H9 (cell line): ENCODE measurements at regions not wholly inside any gene's neighbourhood (a gene's known extent, or its start where the extent isn't known, plus 50 kb on each side); places are given as distances from the start of the nearest gene placed in this dataset.

ENCODE experiments used
- DNase-seq: peaks from one replicate; pipeline ENCODE4 v3.0.0-alpha.2; 2017
- H2AFZ ChIP-seq: one replicate; pipeline ENCODE4 v1.6.1; 2013; ENCODE audit warnings: mild to moderate bottlenecking, low read length, control low read depth, moderate library complexity
- H2AK5ac ChIP-seq: 2 replicates; pipeline ENCODE4 v1.6.1; 2013; ENCODE audit warnings: low read length, control low read depth, mixed read lengths; ENCODE audit not compliant: insufficient read length
- H2BK120ac ChIP-seq: one replicate; pipeline ENCODE4 v1.6.1; 2013; ENCODE audit warnings: low read depth, mild to moderate bottlenecking, low read length, control low read depth, inconsistent platforms; ENCODE audit not compliant: poor library complexity, severe bottlenecking
- H2BK12ac ChIP-seq: 2 replicates; pipeline ENCODE4 v1.6.1; 2013; ENCODE audit warnings: low read length, control low read depth, mixed read lengths, low read depth; ENCODE audit not compliant: insufficient read length
- H2BK15ac ChIP-seq: 2 replicates; pipeline ENCODE4 v1.6.1; 2013; ENCODE audit warnings: low read depth, low read length, control low read depth
- H2BK20ac ChIP-seq: one replicate; pipeline ENCODE4 v1.6.1; 2013; ENCODE audit warnings: low read depth, mild to moderate bottlenecking, low read length, control low read depth, inconsistent platforms; ENCODE audit not compliant: poor library complexity, severe bottlenecking
- H2BK5ac ChIP-seq: 2 replicates; pipeline ENCODE4 v1.6.1; 2013; ENCODE audit warnings: low read length, control low read depth, mixed read lengths; ENCODE audit not compliant: insufficient read length
- H3K14ac ChIP-seq: 2 replicates; pipeline ENCODE4 v1.6.1; 2013; ENCODE audit warnings: low read length, control low read depth; ENCODE audit not compliant: insufficient read depth
- H3K18ac ChIP-seq: 2 replicates; pipeline ENCODE4 v1.6.1; 2013; ENCODE audit warnings: low read depth, mild to moderate bottlenecking, mixed read lengths, low read length, control low read depth; ENCODE audit not compliant: insufficient read length
- H3K23ac ChIP-seq: 2 replicates; pipeline ENCODE4 v1.6.1; 2013; ENCODE audit warnings: low read length, control low read depth, mixed read lengths, low read depth; ENCODE audit not compliant: insufficient read length
- H3K23me2 ChIP-seq: 2 replicates; pipeline ENCODE4 v1.6.1; 2013; ENCODE audit warnings: low read depth, mild to moderate bottlenecking, mixed read lengths, low read length, control low read depth; ENCODE audit not compliant: insufficient read length, poor library complexity, severe bottlenecking
- H3K27ac ChIP-seq: 2 replicates; pipeline ENCODE4 v1.5.1; 2013; ENCODE audit warnings: low read length, control low read depth, mixed read lengths, low read depth; ENCODE audit not compliant: insufficient read length
- H3K27me3 ChIP-seq: 2 replicates; pipeline ENCODE4 v1.6.1; 2013; ENCODE audit warnings: low read length, control low read depth, inconsistent platforms; ENCODE audit not compliant: insufficient read depth
- H3K4ac ChIP-seq: 2 replicates; pipeline ENCODE4 v1.6.1; 2013; ENCODE audit warnings: low read depth, mild to moderate bottlenecking, control low read depth, inconsistent platforms, low read length, moderate library complexity
- H3K4me1 ChIP-seq: 2 replicates; pipeline ENCODE4 v1.6.1; 2013; ENCODE audit warnings: low read length, control low read depth, inconsistent platforms; ENCODE audit not compliant: insufficient read depth
- H3K4me2 ChIP-seq: 2 replicates; pipeline ENCODE4 v1.6.1; 2013; ENCODE audit warnings: low read length, control low read depth, mixed read lengths; ENCODE audit not compliant: insufficient read length, insufficient read depth
- H3K56ac ChIP-seq: 2 replicates; pipeline ENCODE4 v1.6.1; 2013; ENCODE audit warnings: low read depth, mild to moderate bottlenecking, mixed read lengths, low read length, control low read depth; ENCODE audit not compliant: insufficient read length
- H3K79me1 ChIP-seq: 2 replicates; pipeline ENCODE4 v1.6.1; 2013; ENCODE audit warnings: low read depth, mild to moderate bottlenecking, moderate library complexity, low read length, control low read depth, inconsistent platforms; ENCODE audit not compliant: insufficient read depth, poor library complexity, severe bottlenecking
- H3K79me2 ChIP-seq: 2 replicates; pipeline ENCODE4 v1.6.1; 2013; ENCODE audit warnings: low read length, control low read depth, inconsistent platforms; ENCODE audit not compliant: insufficient read depth
- H3K9ac ChIP-seq: 2 replicates; pipeline ENCODE4 v1.6.1; 2013; ENCODE audit warnings: low read length, control low read depth, mixed read lengths; ENCODE audit not compliant: insufficient read length; ENCODE audit errors: extremely low read depth
- H3K9me3 ChIP-seq: one replicate; pipeline ENCODE4 v1.6.1; 2013; ENCODE audit warnings: low read depth, low read length, inconsistent platforms; ENCODE audit not compliant: control insufficient read depth
- H3T11ph ChIP-seq: one replicate; pipeline ENCODE4 v1.6.1; 2013; ENCODE audit warnings: mild to moderate bottlenecking, low read length, control low read depth, inconsistent platforms
- H4K20me1 ChIP-seq: one replicate; pipeline ENCODE4 v1.6.1; 2013; ENCODE audit not compliant: control insufficient read depth, insufficient read length, insufficient read depth
- H4K5ac ChIP-seq: 2 replicates; pipeline ENCODE4 v1.6.1; 2013; ENCODE audit warnings: low read depth, mild to moderate bottlenecking, mixed read lengths, low read length, control low read depth; ENCODE audit not compliant: insufficient read length
- H4K8ac ChIP-seq: replicated peaks from 2 replicates; pipeline ENCODE4 v1.6.1; 2013; ENCODE audit warnings: low read length, control low read depth, mixed read lengths, low read depth; ENCODE audit not compliant: insufficient read length
- H4K91ac ChIP-seq: 2 replicates; pipeline ENCODE4 v1.6.1; 2013; ENCODE audit warnings: low read depth, mild to moderate bottlenecking, moderate library complexity, mixed read lengths, low read length, control low read depth; ENCODE audit not compliant: insufficient read length
- H3K27ac Mint-ChIP-seq, 3 experiments: 2 replicates in 2 of 3; 3 replicates in 1 of 3; pipeline ENCODE4 v1.8.0; 2020 to 2021; ENCODE audit warnings: mixed read lengths in 3 of 3, mild to moderate bottlenecking in 1 of 3, moderate library complexity in 1 of 3
- H3K27me3 Mint-ChIP-seq: 2 replicates; pipeline ENCODE4 v1.8.0; 2021; ENCODE audit warnings: low read depth, mild to moderate bottlenecking, moderate library complexity, mixed read lengths
- H3K36me3 Mint-ChIP-seq, 3 experiments: 2 replicates in 2 of 3; 3 replicates in 1 of 3; pipeline ENCODE4 v1.8.0; 2020 to 2021; ENCODE audit warnings: low read depth in 3 of 3, mixed read lengths in 3 of 3; ENCODE audit not compliant: insufficient read depth in 1 of 3
- H3K4me1 Mint-ChIP-seq, 2 experiments: 2 replicates each; pipeline ENCODE4 v1.8.0; 2020; ENCODE audit warnings: mixed read lengths in 2 of 2
- H3K4me3 Mint-ChIP-seq, 2 experiments: 2 replicates in 1 of 2; 3 replicates in 1 of 2; pipeline ENCODE4 v1.8.0; 2020 to 2021; ENCODE audit warnings: mild to moderate bottlenecking in 2 of 2, mixed read lengths in 2 of 2, moderate library complexity in 1 of 2
- H3K9me3 Mint-ChIP-seq, 2 experiments: 2 replicates in 1 of 2; 3 replicates in 1 of 2; pipeline ENCODE4 v1.8.0; 2020; ENCODE audit warnings: mild to moderate bottlenecking in 2 of 2, mixed read lengths in 2 of 2, moderate library complexity in 1 of 2
- CTCF ChIP-seq: fragments of 200-600 bp; sonication (generic); conservative IDR thresholded peaks from 3 replicates; pipeline ENCODE4 v1.8.0; 2021; ENCODE audit warnings: antibody characterized with exemption, mild to moderate bottlenecking
- WGBS: extraction: QIAGEN DNeasy Blood & Tissue Kit; methylation state at CpG from one replicate; pipeline ENCODE4 v1.1.7; 2013; ENCODE audit warnings: missing lambda C conversion rate, low lambda C conversion rate, mixed read lengths; ENCODE audit not compliant: insufficient read length; ENCODE audit errors: extremely low coverage; 5-methylcytosine and 5-hydroxymethylcytosine counted together

GRCh38 chr4:104625706-104626105 lies 131.0 kb upstream of the CXXC4 start:
- H3K9me3 Mint-ChIP-seq: peaks cover 0 to 4% of the 10 kb centered on the region in 2 experiments; a peak in 1 of 5 replicates
- DNase-seq: no peak
- no peak overlapping the region for H3K27ac Mint-ChIP-seq
- H2BK120ac ChIP-seq: no peak overlapping the region
- peaks cover 0 to 4% (median 0%) of the 10 kb centered on the region in 3 experiments; a peak in 3 of 7 replicates for H3K36me3 Mint-ChIP-seq
- H3K4ac ChIP-seq: no peak overlapping the region
- no CpG with 5 or more reads among the region's 1 CpG for WGBS
- no peak for TF ChIP-seq CTCF
- no peak overlapping the region for H2BK12ac ChIP-seq
- no peak overlapping the region for H4K8ac ChIP-seq
- no peaks in the 10 kb centered on the region for H3K9me3 ChIP-seq
- no peak overlapping the region for H3K4me2 ChIP-seq
- H3K23ac ChIP-seq: no peak overlapping the region
- H4K5ac ChIP-seq: no peak overlapping the region
- no peak overlapping the region for H3T11ph ChIP-seq
- H3K79me2 ChIP-seq: no peaks in the 10 kb centered on the region
- no peak overlapping the region for H4K91ac ChIP-seq
- H4K20me1 ChIP-seq: no peaks in the 10 kb centered on the region
- H2AK5ac ChIP-seq: no peak overlapping the region
- H3K4me1 Mint-ChIP-seq: peaks cover 4 to 8% of the 10 kb centered on the region in 2 experiments; a peak in 3 of 4 replicates
- no peaks in the 10 kb centered on the region for H3K4me1 ChIP-seq
- no peak overlapping the region for H3K27ac ChIP-seq
- no peaks in the 10 kb centered on the region for H3K23me2 ChIP-seq
- no peaks in the 10 kb centered on the region for H3K79me1 ChIP-seq
- no peak overlapping the region for H3K56ac ChIP-seq
- no peak overlapping the region for H2AFZ ChIP-seq
- no peak overlapping the region for H3K14ac ChIP-seq
- no peaks in the 10 kb centered on the region for H3K27me3 Mint-ChIP-seq
- H2BK20ac ChIP-seq: no peak overlapping the region
- no peak overlapping the region for H3K4me3 Mint-ChIP-seq
- no peaks in the 10 kb centered on the region for H3K27me3 ChIP-seq
- no peak overlapping the region for H2BK15ac ChIP-seq
- no peak overlapping the region for H3K18ac ChIP-seq
- no peak overlapping the region for H3K9ac ChIP-seq
- no peak overlapping the region for H2BK5ac ChIP-seq
